Mammary epithelial cell (primary cell): ENCODE measurements at regions not wholly inside any gene's neighbourhood (a gene's known extent, or its start where the extent isn't known, plus 50 kb on each side); places are given as distances from the start of the nearest gene placed in this dataset.

Source experiments
- EZH2 ChIP-seq: IDR thresholded peaks from 2 replicates; pipeline ENCODE4 v1.6.1; 2012; ENCODE audit warnings: low read length, inconsistent platforms, borderline replicate concordance
- TF ChIP-seq, protein P1 (sequence below), 2 donors: IDR thresholded peaks in 1 of 2; conservative IDR thresholded peaks in 1 of 2; 2 replicates each; pipeline ENCODE4 v1.5.1; 2011 to 2012; ENCODE audit warnings: inconsistent platforms in 2 of 2, low read length in 2 of 2, mild to moderate bottlenecking in 2 of 2, control low read depth in 1 of 2, low read depth in 1 of 2; ENCODE audit not compliant: insufficient read depth in 1 of 2; ENCODE audit errors: extremely low read depth in 1 of 2

DNA sequence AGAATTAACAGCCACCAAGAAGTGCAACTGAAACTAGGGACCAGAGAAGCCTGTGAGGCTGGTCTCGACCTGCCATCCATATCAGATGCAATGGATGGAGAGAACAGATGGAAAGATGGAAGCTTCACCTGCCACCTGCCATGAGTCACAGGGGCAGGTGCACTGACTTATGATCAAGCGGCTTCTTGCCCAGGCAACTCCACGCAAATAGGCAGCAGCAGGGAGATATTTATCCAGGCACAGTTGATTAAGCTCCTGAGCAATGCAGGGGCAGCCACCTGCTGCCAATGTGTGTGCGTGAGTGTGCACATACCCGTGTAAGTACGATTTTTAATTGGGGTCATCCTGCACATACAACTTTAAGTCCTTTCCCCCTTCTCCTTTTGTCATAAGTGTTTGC lies 174.2 kb downstream of the PTPRU start:
- TF ChIP-seq, protein P1, sequence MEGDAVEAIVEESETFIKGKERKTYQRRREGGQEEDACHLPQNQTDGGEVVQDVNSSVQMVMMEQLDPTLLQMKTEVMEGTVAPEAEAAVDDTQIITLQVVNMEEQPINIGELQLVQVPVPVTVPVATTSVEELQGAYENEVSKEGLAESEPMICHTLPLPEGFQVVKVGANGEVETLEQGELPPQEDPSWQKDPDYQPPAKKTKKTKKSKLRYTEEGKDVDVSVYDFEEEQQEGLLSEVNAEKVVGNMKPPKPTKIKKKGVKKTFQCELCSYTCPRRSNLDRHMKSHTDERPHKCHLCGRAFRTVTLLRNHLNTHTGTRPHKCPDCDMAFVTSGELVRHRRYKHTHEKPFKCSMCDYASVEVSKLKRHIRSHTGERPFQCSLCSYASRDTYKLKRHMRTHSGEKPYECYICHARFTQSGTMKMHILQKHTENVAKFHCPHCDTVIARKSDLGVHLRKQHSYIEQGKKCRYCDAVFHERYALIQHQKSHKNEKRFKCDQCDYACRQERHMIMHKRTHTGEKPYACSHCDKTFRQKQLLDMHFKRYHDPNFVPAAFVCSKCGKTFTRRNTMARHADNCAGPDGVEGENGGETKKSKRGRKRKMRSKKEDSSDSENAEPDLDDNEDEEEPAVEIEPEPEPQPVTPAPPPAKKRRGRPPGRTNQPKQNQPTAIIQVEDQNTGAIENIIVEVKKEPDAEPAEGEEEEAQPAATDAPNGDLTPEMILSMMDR (conservative IDR thresholded peaks at IDR 0.05 in 1 of 2, IDR thresholded peaks at IDR 0.05 in 1 of 2; ENCODE audit: extremely low read depth in 1 of 2, insufficient read depth in 1 of 2, low read depth in 1 of 2, low read length in 2 of 2), result no peak
- no peak for TF ChIP-seq EZH2
